Tibial nerve (tissue), 4 donors: ENCODE measurements at regions not wholly inside any gene's neighbourhood (a gene's known extent, or its start where the extent isn't known, plus 50 kb on each side); places are given as distances from the start of the nearest gene placed in this dataset.

Source experiments
- DNase-seq, 2 donors: peaks; one replicate each; pipeline ENCODE4 v3.0.0-alpha.2; 2019; ENCODE audit warnings: low spot score in 2 of 2
- H3K27ac ChIP-seq, 4 donors: fragments of 200-600 bp; sonication (generic) in 3 of 4; one replicate each; pipeline ENCODE4 v1.5.1; 2017 to 2019; ENCODE audit warnings: mild to moderate bottlenecking in 1 of 4
- H3K27me3 ChIP-seq, 2 donors: fragments of 200-600 bp; sonication (generic) in 1 of 2; one replicate each; pipeline versions ENCODE4 v1.5.1 to v1.6.0; 2017 to 2019
- H3K36me3 ChIP-seq, 3 donors: fragments of 200-600 bp; sonication (generic); one replicate each; pipeline ENCODE4 v1.5.1; 2018 to 2019
- H3K4me1 ChIP-seq, 4 donors: fragments of 200-600 bp; sonication (generic) in 3 of 4; one replicate each; pipeline ENCODE4 v1.5.1; 2017 to 2019
- H3K4me3 ChIP-seq, 4 donors: fragments of 200-600 bp; sonication (generic) in 3 of 4; one replicate each; pipeline ENCODE4 v1.5.1; 2017 to 2019; ENCODE audit warnings: mild to moderate bottlenecking in 1 of 4, moderate library complexity in 1 of 4
- H3K9me3 ChIP-seq, 4 donors: fragments of 200-600 bp; sonication (generic) in 3 of 4; one replicate each; pipeline ENCODE4 v1.5.1; 2017 to 2019
- EP300 ChIP-seq, 2 donors: sonication (generic); formaldehyde crosslinking; IDR thresholded peaks; one replicate each; pipeline ENCODE4 v1.6.1; 2017; ENCODE audit warnings: antibody characterized with exemption in 2 of 2, mild to moderate bottlenecking in 1 of 2
- POLR2A ChIP-seq, 2 donors: fragments of 450-650 bp; IDR thresholded peaks; one replicate each; pipeline ENCODE4 v1.6.1; 2017; ENCODE audit warnings: antibody characterized with exemption in 2 of 2, mild to moderate bottlenecking in 2 of 2, moderate library complexity in 2 of 2
- WGBS, 2 donors: methylation state at CpG; one replicate each; pipeline ENCODE4 v1.1.5; 2018; 5-methylcytosine and 5-hydroxymethylcytosine counted together
- TF ChIP-seq, protein P1 (sequence below), 5 experiments: fragments of 200-600 bp in 3 of 5; fragments of 450-650 bp in 2 of 5; sonication (generic) in 3 of 5; IDR thresholded peaks; one replicate each; pipeline ENCODE4 v1.5.1; 2016 to 2019; ENCODE audit warnings: antibody characterized with exemption in 5 of 5, mild to moderate bottlenecking in 3 of 5, moderate library complexity in 2 of 5

DNA sequence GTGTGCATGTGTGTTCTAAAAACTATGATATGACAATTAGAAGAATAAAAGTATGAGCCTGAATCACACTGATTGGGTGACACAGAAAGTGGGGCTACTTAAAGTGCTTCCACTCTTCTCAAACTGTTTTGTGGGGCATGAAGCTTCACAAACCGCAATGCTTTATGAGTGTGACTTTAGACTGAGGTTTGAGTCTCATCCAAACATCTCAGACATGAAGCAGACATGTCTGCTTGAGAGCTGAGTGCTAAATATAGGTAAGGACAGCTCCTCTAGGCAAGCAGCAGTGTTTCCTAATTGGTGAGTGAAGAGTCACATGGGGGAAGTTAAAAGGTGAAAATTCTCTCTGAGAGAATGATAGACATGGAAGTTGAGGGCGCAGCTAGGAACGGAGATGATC is 726.9 kb upstream of the CITED2 start:
- no peaks in the 10 kb centered on the region for H3K9me3 ChIP-seq
- H3K4me1 ChIP-seq: peaks cover 0 to 2% (median 0%) of the 10 kb centered on the region in 4 donors
- no peaks in the 10 kb centered on the region for H3K27me3 ChIP-seq
- H3K36me3 ChIP-seq: no peaks in the 10 kb centered on the region
- H3K27ac ChIP-seq: no peak overlapping the region
- DNase-seq: no peak
- H3K4me3 ChIP-seq: no peak overlapping the region
- 91 to 94% methylated on average over 3 of the region's 3 CpGs for WGBS, 2 donors
- TF ChIP-seq POLR2A (IDR thresholded peaks at IDR 0.05): no peak
- TF ChIP-seq EP300 (IDR thresholded peaks at IDR 0.05): no peak
- TF ChIP-seq, protein P1, sequence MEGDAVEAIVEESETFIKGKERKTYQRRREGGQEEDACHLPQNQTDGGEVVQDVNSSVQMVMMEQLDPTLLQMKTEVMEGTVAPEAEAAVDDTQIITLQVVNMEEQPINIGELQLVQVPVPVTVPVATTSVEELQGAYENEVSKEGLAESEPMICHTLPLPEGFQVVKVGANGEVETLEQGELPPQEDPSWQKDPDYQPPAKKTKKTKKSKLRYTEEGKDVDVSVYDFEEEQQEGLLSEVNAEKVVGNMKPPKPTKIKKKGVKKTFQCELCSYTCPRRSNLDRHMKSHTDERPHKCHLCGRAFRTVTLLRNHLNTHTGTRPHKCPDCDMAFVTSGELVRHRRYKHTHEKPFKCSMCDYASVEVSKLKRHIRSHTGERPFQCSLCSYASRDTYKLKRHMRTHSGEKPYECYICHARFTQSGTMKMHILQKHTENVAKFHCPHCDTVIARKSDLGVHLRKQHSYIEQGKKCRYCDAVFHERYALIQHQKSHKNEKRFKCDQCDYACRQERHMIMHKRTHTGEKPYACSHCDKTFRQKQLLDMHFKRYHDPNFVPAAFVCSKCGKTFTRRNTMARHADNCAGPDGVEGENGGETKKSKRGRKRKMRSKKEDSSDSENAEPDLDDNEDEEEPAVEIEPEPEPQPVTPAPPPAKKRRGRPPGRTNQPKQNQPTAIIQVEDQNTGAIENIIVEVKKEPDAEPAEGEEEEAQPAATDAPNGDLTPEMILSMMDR (IDR thresholded peaks at IDR 0.05): no peak

DNA sequence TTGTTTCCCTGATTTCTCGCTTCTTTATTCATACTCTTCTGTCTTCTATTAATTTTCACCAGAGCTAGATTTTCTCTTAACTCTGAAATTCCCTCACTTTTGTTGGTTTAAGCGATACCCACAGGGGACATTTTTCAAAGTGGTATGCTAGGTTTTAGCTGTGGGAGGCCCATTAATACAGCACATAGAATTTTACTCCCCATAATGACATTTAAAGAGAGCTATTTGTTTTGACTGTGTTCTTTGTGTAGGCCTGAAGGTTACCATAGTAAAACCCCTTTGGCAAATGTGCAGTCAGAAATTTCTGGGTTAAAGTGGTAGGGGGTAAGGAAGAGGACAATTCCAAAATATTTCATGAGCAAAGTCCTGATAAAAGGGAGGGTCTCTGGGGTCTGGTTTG is 721.1 kb upstream of the CITED2 start:
- H3K4me1 ChIP-seq: peaks cover 0 to 2% (median 0%) of the 10 kb centered on the region in 4 donors
- DNase-seq: no peak
- H3K27me3 ChIP-seq: no peaks in the 10 kb centered on the region
- no peak overlapping the region for H3K4me3 ChIP-seq
- no peaks in the 10 kb centered on the region for H3K9me3 ChIP-seq
- WGBS, 2 donors: 63% methylated on average over 2 of the region's 2 CpGs
- H3K27ac ChIP-seq: no peak overlapping the region
- no peaks in the 10 kb centered on the region for H3K36me3 ChIP-seq
- TF ChIP-seq EP300 (IDR thresholded peaks at IDR 0.05) (no peak), POLR2A (IDR thresholded peaks at IDR 0.05) (no peak)
- TF ChIP-seq, protein P1 (IDR thresholded peaks at IDR 0.05): no peak

DNA sequence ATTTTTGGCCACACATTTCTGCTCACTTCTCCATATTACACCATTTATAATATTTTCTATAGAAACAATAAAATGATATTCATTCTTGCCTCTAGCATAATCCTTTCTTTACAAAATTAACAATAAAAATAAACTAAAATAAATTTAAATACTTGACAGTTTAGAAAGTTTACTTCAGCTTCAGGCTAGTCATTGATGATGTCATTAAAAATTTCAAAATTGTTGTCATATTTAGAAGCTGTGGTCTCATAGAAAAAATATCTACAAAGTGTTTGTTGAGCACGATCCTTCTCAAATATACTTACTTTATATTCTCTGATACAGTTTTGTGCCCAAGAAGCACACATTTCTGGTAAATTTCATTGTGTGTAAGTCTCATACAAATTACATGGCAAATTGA is 717.4 kb upstream of the CITED2 start:
- H3K4me3 ChIP-seq: no peak overlapping the region
- no peak for DNase-seq
- 76 to 77% methylated on average over 1 of the region's 1 CpG for WGBS, 2 donors
- H3K4me1 ChIP-seq: no peaks in the 10 kb centered on the region
- TF ChIP-seq, protein P1 (IDR thresholded peaks at IDR 0.05): no peak
- no peak overlapping the region for H3K27ac ChIP-seq
- H3K9me3 ChIP-seq: no peaks in the 10 kb centered on the region
- H3K27me3 ChIP-seq: no peaks in the 10 kb centered on the region
- no peaks in the 10 kb centered on the region for H3K36me3 ChIP-seq

DNA sequence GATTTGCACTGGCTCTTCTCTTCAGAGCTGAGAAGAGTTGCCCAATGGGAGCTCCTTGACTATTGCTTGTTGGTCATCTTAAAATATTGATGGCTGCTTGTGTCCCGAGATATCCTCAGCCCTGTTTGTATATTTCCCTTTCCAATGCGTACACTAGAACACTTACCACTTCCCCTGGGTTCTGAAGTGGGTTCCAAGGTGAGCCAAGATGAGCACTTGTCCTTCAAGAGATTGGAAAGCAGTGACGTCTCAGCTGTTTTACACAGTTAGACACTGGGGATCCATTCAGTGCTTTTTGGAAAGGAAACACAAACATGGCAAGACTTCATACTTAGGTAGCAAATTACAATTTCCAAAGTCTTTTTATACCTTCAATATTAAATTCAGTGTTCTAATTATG is 716.4 kb upstream of the CITED2 start:
- TF ChIP-seq POLR2A (IDR thresholded peaks at IDR 0.05) (no peak), EP300 (IDR thresholded peaks at IDR 0.05) (no peak)
- TF ChIP-seq, protein P1 (IDR thresholded peaks at IDR 0.05): no peak
- WGBS, 2 donors: 92 to 93% methylated on average over 3 of the region's 3 CpGs
- Histone ChIP-seq H3K36me3 (no peaks in the 10 kb centered on the region), H3K9me3 (no peaks in the 10 kb centered on the region), H3K4me1 (no peaks in the 10 kb centered on the region), H3K4me3 (no peak overlapping the region), H3K27me3 (no peaks in the 10 kb centered on the region), H3K27ac (no peak overlapping the region)
- no peak for DNase-seq

DNA sequence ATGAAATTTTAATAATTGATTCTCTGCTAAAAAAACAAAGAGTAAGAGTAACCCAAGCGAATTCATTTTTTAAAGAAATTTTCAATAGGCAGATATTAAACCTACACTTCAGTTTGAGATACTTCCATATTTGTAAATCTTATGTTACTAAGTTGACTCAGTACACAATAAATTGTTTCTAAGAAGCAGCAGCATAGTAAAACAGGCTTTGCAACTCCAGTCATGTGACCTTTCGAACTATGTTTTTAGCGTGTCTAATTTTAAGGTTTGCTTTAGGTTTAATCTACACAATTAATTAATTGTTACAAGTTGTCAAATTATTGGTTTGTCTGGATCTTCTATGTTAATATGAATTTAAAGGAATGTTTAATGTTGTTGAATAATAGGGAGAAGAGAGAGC is 708.9 kb upstream of the CITED2 start:
- DNase-seq: no peak
- WGBS, 2 donors: 72 to 80% methylated on average over 3 of the region's 3 CpGs
- no peak overlapping the region for H3K27ac ChIP-seq

More for the DNA sequence above, 708.9 kb upstream of the CITED2 start:
- H3K4me3 ChIP-seq: no peak overlapping the region
- no peaks in the 10 kb centered on the region for H3K9me3 ChIP-seq
- no peaks in the 10 kb centered on the region for H3K36me3 ChIP-seq
- peaks cover 0 to 27% (median 9%) of the 10 kb centered on the region in 4 donors for H3K4me1 ChIP-seq
- TF ChIP-seq, protein P1 (IDR thresholded peaks at IDR 0.05): no peak
- TF ChIP-seq EP300 (IDR thresholded peaks at IDR 0.05): no peak
- H3K27me3 ChIP-seq: no peaks in the 10 kb centered on the region
